ENCODE measurements at regions not wholly inside any gene's neighbourhood (a gene's known extent, or its start where the extent isn't known, plus 50 kb on each side); places are given as distances from the start of the nearest gene placed in this dataset.

- peaks cover 0 to 2% of the 10 kb centered on the region in 2 experiments; a peak in 2 of 4 replicates for H3K4me1 Mint-ChIP-seq
- H4K8ac ChIP-seq (replicated peaks; ENCODE audit: insufficient read length, low read depth, low read length) = no peak overlapping the region
- no peaks in the 10 kb centered on the region for H3K4me1 ChIP-seq (ENCODE audit: insufficient read depth, low read length)
- no CpG with 5 or more reads among the region's 9 CpGs for WGBS (ENCODE audit: extremely low coverage, insufficient read length, low lambda C conversion rate)
- H3K27me3 Mint-ChIP-seq (ENCODE audit: low read depth) = no peaks in the 10 kb centered on the region; the same call in 1 of the 2 replicates
- no peak overlapping the region for H3K56ac ChIP-seq (ENCODE audit: insufficient read length, low read depth, low read length)
- H3K9me3 Mint-ChIP-seq = peaks cover 6% of the 10 kb centered on the region in 2 experiments
- H3K4ac ChIP-seq (ENCODE audit: low read depth, low read length) = no peak overlapping the region
- DNase-seq = no peak
- H3K9me3 ChIP-seq (ENCODE audit: control insufficient read depth, low read depth, low read length) = no peaks in the 10 kb centered on the region
- H2BK120ac ChIP-seq (ENCODE audit: low read depth, low read length, poor library complexity, severe bottlenecking) = no peak overlapping the region
- no peak overlapping the region for H3K14ac ChIP-seq (ENCODE audit: insufficient read depth, low read length)
- H2BK20ac ChIP-seq (ENCODE audit: low read depth, low read length, poor library complexity, severe bottlenecking) = no peak overlapping the region
- no peaks in the 10 kb centered on the region for H3K23me2 ChIP-seq (ENCODE audit: insufficient read length, low read depth, low read length, poor library complexity, severe bottlenecking)
- H2BK15ac ChIP-seq (ENCODE audit: low read depth, low read length) = no peak overlapping the region
- no peak overlapping the region for H3T11ph ChIP-seq (ENCODE audit: low read length)
- no peak overlapping the region for H3K18ac ChIP-seq (ENCODE audit: insufficient read length, low read depth, low read length)
- no peak overlapping the region for H2AK5ac ChIP-seq (ENCODE audit: insufficient read length, low read length)
- H4K5ac ChIP-seq (ENCODE audit: insufficient read length, low read depth, low read length) = no peak overlapping the region
- no peak overlapping the region for H4K91ac ChIP-seq (ENCODE audit: insufficient read length, low read depth, low read length)
- no peak overlapping the region for H2BK12ac ChIP-seq (ENCODE audit: insufficient read length, low read depth, low read length)
- no peaks in the 10 kb centered on the region for H3K27me3 ChIP-seq (ENCODE audit: insufficient read depth, low read length)
- no peaks in the 10 kb centered on the region for H3K79me1 ChIP-seq (ENCODE audit: insufficient read depth, low read depth, low read length, poor library complexity, severe bottlenecking)
- no peaks in the 10 kb centered on the region for H3K79me2 ChIP-seq (ENCODE audit: insufficient read depth, low read length)
- H3K4me2 ChIP-seq (ENCODE audit: insufficient read depth, insufficient read length, low read length) = no peak overlapping the region
- no peak overlapping the region for H3K23ac ChIP-seq (ENCODE audit: insufficient read length, low read depth, low read length)
- no peak overlapping the region for H2BK5ac ChIP-seq (ENCODE audit: insufficient read length, low read length)
- H3K4me3 Mint-ChIP-seq = no peak overlapping the region
- no peaks in the 10 kb centered on the region for H3K36me3 Mint-ChIP-seq (ENCODE audit: insufficient read depth in 1 of 3, low read depth in 3 of 3)
- H3K27ac ChIP-seq (ENCODE audit: insufficient read length, low read depth, low read length) = no peak overlapping the region
- no peak for TF ChIP-seq CTCF (conservative IDR thresholded peaks at IDR 0.05)
- H3K27ac Mint-ChIP-seq = no peak overlapping the region
- H2AFZ ChIP-seq (ENCODE audit: low read length) = no peak overlapping the region
- H3K9ac ChIP-seq (ENCODE audit: extremely low read depth, insufficient read length, low read length) = no peak overlapping the region
- H4K20me1 ChIP-seq (ENCODE audit: control insufficient read depth, insufficient read depth, insufficient read length) = no peaks in the 10 kb centered on the region
These were observed 82.6 kb upstream of the OXGR1 start for GRCh38 chr13:97076898-97077297.

Data from H9 (cell line).